PC-3 (cell line): ENCODE measurements at regions not wholly inside any gene's neighbourhood (a gene's known extent, or its start where the extent isn't known, plus 50 kb on each side); places are given as distances from the start of the nearest gene placed in this dataset.
"Not testable (repeated sequence)": the region's sequence is repeated elsewhere in the genome, so short reads cannot be mapped to it uniquely, and the experiment has no call there.

ENCODE experiments used
- ATAC-seq: fragments of 200-7000 bp; cut with Tn5 transposase; 2 replicates; pipeline ENCODE4 v1.9.1; 2020; ENCODE audit warnings: mild to moderate bottlenecking, moderate library complexity
- BruUV-seq: library from RNA; stranded (reverse); fragments of 400-500 nt; replicated peaks from 2 replicates; lab custom pipeline; 2021; lab: Mats Ljungman, UMichigan
- CTCF ChIA-PET: fragments of 300-600 bp; sonication (Branson Sonifier 250); formaldehyde crosslinking; loops from one replicate; lab custom pipeline; 2022; ENCODE audit warnings: antibody characterized with exemption; lab: Charles Lee
- POLR2A ChIA-PET: fragments of 300-600 bp; sonication (Branson Sonifier 250); formaldehyde crosslinking; loops from one replicate; lab custom pipeline; 2022; ENCODE audit warnings: antibody characterized with exemption; ENCODE audit not compliant: unreplicated experiment; lab: Charles Lee
- DNase-seq: peaks from one replicate; pipeline ENCODE4 v3.0.0-alpha.2; 2015
- H2AFZ ChIP-seq: fragments of 300-600 bp; sonication (generic); 2 replicates; pipeline ENCODE4 v1.6.0; 2016; ENCODE audit warnings: antibody characterized with exemption, low read length
- H3F3A ChIP-seq: fragments of 300-600 bp; sonication (generic); one replicate; pipeline ENCODE4 v1.6.0; 2017; ENCODE audit warnings: antibody characterized with exemption, low read length, control low read depth, mild to moderate bottlenecking; ENCODE audit not compliant: unreplicated experiment
- H3K27ac ChIP-seq: fragments of 300-600 bp; sonication (generic); 2 replicates; pipeline ENCODE4 v1.5.1; 2016; ENCODE audit warnings: mild to moderate bottlenecking, low read length
- H3K27me3 ChIP-seq: fragments of 300-600 bp; sonication (generic); 2 replicates; pipeline ENCODE4 v1.6.1; 2016; ENCODE audit warnings: low read length, mixed read lengths
- H3K36me3 ChIP-seq: fragments of 300-600 bp; sonication (generic); 2 replicates; pipeline ENCODE4 v1.6.1; 2016; ENCODE audit warnings: low read depth, mixed run types, low read length, mixed read lengths
- H3K4me1 ChIP-seq: fragments of 300-600 bp; sonication (generic); 2 replicates; pipeline ENCODE4 v1.5.1; 2016; ENCODE audit warnings: low read length; ENCODE audit not compliant: insufficient read depth
- H3K4me2 ChIP-seq: fragments of 300-600 bp; sonication (generic); 2 replicates; pipeline ENCODE4 v1.6.0; 2016; ENCODE audit warnings: low read length
- H3K4me3 ChIP-seq: fragments of 300-600 bp; sonication (generic); 2 replicates; pipeline ENCODE4 v1.5.1; 2016; ENCODE audit warnings: mild to moderate bottlenecking, low read length, mixed read lengths
- H3K79me2 ChIP-seq: fragments of 300-600 bp; sonication (generic); 2 replicates; pipeline ENCODE4 v1.6.1; 2017; ENCODE audit warnings: low read length, mixed read lengths
- H3K9ac ChIP-seq: fragments of 300-600 bp; sonication (generic); 2 replicates; pipeline ENCODE4 v1.6.0; 2016; ENCODE audit warnings: mild to moderate bottlenecking, low read length
- H3K9me2 ChIP-seq: fragments of 300-600 bp; sonication (generic); replicated peaks from 2 replicates; pipeline ENCODE4 v1.6.1; 2016; ENCODE audit warnings: mixed run types, low read length, mixed read lengths
- H3K9me3 ChIP-seq: fragments of 300-600 bp; sonication (generic); 2 replicates; pipeline ENCODE4 v1.6.1; 2016; ENCODE audit warnings: low read length, mixed read lengths
- H4K20me1 ChIP-seq: fragments of 300-600 bp; sonication (generic); 2 replicates; pipeline ENCODE4 v1.6.1; 2016; ENCODE audit warnings: low read length, mixed read lengths
- CTCF ChIP-seq: fragments of 300-600 bp; sonication (generic); conservative IDR thresholded peaks from 2 replicates; pipeline ENCODE4 v1.5.1; 2017; ENCODE audit warnings: antibody characterized with exemption, low read depth, mild to moderate bottlenecking, low read length
- EZH2 ChIP-seq: fragments of 300-600 bp; sonication (generic); IDR thresholded peaks from one replicate; pipeline ENCODE4 v1.6.1; 2017; ENCODE audit warnings: antibody characterized with exemption, mild to moderate bottlenecking, low read length; ENCODE audit not compliant: unreplicated experiment
- EZH2phosphoT487 ChIP-seq: fragments of 300-600 bp; sonication (generic); IDR thresholded peaks from 2 replicates; pipeline ENCODE4 v1.6.1; 2018; ENCODE audit warnings: mild to moderate bottlenecking, antibody characterized with exemption, low read length, borderline replicate concordance
- intact Hi-C: fragments of 100-400 bp; cut with micrococcal nuclease; formaldehyde crosslinking; loops from 2 replicates; pipeline ENCODE4 v1.9.0; 2023

- Histone ChIP-seq H3K9me3 (no peaks in the 10 kb centered on the region), H2AFZ (no peak overlapping the region), H3K27ac (no peak overlapping the region), H3K9me2 (no peaks in the 10 kb centered on the region), H3K4me2 (no peak overlapping the region), H3K4me3 (no peak overlapping the region), H3F3A (no peaks in the 10 kb centered on the region), H4K20me1 (no peaks in the 10 kb centered on the region), H3K9ac (no peak overlapping the region), H3K4me1 (peaks cover 14% of the 10 kb centered on the region), H3K36me3 (no peaks in the 10 kb centered on the region), H3K79me2 (no peaks in the 10 kb centered on the region), H3K27me3 (no peaks in the 10 kb centered on the region)
- ATAC-seq (no peak), DNase-seq (no peak)
- ChIA-PET POLR2A (no interaction called here), CTCF (no interaction called here)
- intact Hi-C loops: loop anchor here (10.0 kb wide), 4 partner anchors 176 to 1866 kb away; partner anchors contain the start of gene SLC8A1
- no peak for TF ChIP-seq CTCF
- TF ChIP-seq EZH2phosphoT487: no peak
- TF ChIP-seq EZH2: no peak
- no TSS peak for BruUV-seq
Measured at GRCh38 chr2:39918886-39919285, 139.8 kb upstream of the THUMPD2 start.

- H2AFZ ChIP-seq, H3K79me2 ChIP-seq, H3K27me3 ChIP-seq, DNase-seq, H3K4me3 ChIP-seq, H3K9me3 ChIP-seq, POLR2A ChIA-PET, H3K27ac ChIP-seq, ATAC-seq, H4K20me1 ChIP-seq, H3K9ac ChIP-seq, BruUV-seq, H3F3A ChIP-seq, CTCF ChIA-PET, H3K36me3 ChIP-seq, H3K9me2 ChIP-seq, H3K4me2 ChIP-seq: not testable (repeated sequence)
- intact Hi-C loops: loop anchor here (10.0 kb wide), 4 partner anchors 177 to 1867 kb away; partner anchors contain the start of gene SLC8A1
- H3K4me1 ChIP-seq: peaks cover 16% of the 10 kb centered on the region
Measured at GRCh38 chr2:39917371-39917770, 138.3 kb upstream of the THUMPD2 start.

- Histone ChIP-seq H3K79me2 (no peaks in the 10 kb centered on the region), H3K9ac (no peak overlapping the region), H3K4me1 (peaks cover 16% of the 10 kb centered on the region), H2AFZ (no peak overlapping the region), H3F3A (no peaks in the 10 kb centered on the region), H3K36me3 (no peaks in the 10 kb centered on the region), H3K9me2 (no peaks in the 10 kb centered on the region), H3K9me3 (no peaks in the 10 kb centered on the region), H3K27me3 (no peaks in the 10 kb centered on the region), H3K4me2 (no peak overlapping the region), H3K4me3 (no peak overlapping the region), H3K27ac (no peak overlapping the region), H4K20me1 (no peaks in the 10 kb centered on the region)
- ATAC-seq (no peak), DNase-seq (no peak)
- BruUV-seq: no TSS peak
- CTCF ChIA-PET: no interaction called here
- intact Hi-C loops: loop anchor here (1.0 to 10.0 kb wide), 7 partner anchors 63 to 1870 kb away; partner anchors contain the start of gene SLC8A1
- POLR2A ChIA-PET: no interaction called here
- TF ChIP-seq EZH2 (no peak), CTCF (no peak), EZH2phosphoT487 (no peak)
Measured at GRCh38 chr2:39914949-39915348, 135.9 kb upstream of the THUMPD2 start.
